D341Med (cell line): ENCODE measurements at regions not wholly inside any gene's neighbourhood (a gene's known extent, or its start where the extent isn't known, plus 50 kb on each side); places are given as distances from the start of the nearest gene placed in this dataset.
"Not testable (repeated sequence)": the region's sequence is repeated elsewhere in the genome, so short reads cannot be mapped to it uniquely, and the experiment has no call there.

Experiments used
- DNase-seq: peaks from one replicate; pipeline ENCODE4 v3.0.0; 2012; ENCODE audit warnings: low spot score

GRCh38 chr2:52456561-52457377, 1310.8 kb upstream of the CHAC2 start:
- no peak for DNase-seq

GRCh38 chr2:52454962-52455361, 1312.6 kb upstream of the CHAC2 start:
- no peak for DNase-seq

DNA sequence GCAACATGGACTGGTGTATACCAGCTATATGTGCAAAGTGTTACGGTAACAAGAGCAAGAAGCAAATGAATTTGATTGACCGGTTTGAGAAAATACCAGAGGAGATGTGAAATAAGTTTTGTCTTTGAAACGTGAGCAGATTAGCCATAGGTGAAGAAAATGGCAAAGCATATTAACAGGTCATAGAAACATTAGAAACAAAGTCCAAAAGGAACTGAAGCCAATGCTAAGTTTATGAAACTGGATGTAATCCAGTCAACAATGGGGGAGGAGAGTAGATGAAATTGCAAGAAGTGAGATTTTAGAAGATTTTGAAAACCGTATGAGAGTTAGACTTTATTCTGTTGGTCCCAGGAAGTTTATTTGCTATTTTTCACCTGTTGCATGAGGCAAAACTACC, 1315.4 kb upstream of the CHAC2 start:
- DNase-seq = no peak

- no peak for DNase-seq
Measured at GRCh38 chr2:52445686-52446085, 1321.9 kb upstream of the CHAC2 start.

DNA sequence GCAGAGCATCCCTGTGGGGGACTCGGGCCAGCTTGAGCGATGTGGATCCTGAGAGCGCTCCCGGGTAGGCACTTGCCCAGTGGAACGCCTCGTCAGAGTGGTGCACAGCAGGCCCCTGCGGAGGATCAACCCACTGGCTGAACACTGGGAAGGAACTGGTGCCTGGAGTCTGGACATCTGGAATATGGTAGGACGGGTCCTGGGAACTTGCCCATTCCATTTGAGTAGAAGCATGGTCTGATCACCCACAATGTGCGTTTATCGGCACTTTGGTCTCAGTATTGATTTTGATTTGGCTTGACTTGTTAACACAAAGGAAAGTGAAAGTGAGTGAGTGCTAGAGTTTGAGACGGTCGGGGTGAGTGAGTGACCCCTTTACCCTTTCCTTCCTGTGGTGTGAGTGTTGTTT, 1336.2 kb upstream of the CHAC2 start:
- DNase-seq = no peak

DNA sequence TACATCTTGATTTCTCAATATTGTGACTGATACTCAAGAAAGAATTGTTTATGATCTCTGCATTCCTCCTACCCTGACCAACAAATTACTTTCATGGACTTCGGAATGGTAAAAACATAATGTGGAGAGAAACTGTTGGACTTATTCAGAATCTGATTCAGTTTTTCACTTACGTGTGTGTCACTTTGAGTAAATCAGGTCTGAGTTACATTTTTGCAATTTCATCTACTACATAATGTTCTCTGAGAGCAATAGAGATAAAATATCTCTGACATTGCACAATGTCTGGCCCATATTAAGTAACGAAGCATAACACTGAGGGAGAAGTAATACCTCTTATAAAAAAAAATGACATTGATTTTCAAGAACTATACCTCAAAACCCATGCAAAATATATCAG, 1337.9 kb upstream of the CHAC2 start:
- no peak for DNase-seq

DNA sequence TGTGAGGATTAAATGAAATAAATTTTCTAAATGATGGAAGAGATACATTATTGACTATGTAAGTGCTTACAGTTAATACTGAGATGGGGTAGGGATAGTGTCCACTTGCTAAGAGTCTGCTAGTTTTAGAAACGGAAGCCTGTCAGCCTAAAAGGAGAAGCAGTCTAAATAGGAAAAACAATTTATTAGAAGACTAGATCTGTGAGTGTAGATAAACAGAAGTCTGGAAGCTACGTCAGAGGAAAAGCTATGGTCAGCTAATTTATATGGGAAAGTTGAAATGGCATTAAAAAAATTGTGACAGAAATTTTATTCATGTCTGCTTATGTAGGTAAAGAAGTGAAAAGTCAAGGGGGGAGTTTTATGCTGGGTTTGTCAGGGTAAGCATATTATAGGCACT, 1338.4 kb upstream of the CHAC2 start:
- no peak for DNase-seq

DNA sequence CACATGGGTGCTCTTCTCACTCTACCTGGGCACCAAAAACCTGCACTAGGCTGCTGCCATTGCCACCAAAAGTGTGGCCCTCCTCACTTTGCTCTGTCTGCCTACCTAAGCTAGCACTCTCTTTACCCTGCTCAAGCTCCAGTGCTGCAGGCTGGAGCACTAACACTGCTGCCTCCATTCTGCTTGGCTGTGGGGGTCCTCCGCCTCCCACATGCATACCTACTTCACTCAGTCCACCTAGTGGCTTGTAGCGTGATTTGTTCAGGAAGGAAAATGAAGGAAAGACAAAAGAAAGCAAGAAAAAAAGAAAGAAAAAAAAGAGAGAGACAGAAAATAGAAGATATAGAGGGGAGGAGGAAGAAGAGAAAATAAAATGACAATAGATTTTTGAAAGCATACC, 1339.4 kb upstream of the CHAC2 start:
- DNase-seq = no peak

DNA sequence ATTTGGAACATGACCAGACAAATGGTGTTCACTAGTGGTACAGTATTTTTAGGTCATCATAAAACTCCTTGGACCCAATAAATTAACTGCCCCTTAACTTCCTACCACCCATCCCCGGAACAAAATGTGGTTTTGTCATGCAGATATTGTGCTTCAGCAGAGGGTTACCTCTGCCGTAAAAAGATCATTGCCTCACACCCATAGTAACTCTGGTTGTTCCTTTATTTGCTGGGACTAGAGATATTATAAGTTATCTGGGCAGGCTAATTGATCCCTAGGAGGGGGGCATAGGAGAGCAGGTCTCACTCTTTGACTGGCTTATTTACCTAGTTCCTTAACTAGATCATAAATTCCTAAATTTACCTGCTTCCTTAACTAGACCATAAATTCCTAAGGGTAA, 1343.9 kb upstream of the CHAC2 start:
- DNase-seq = no peak

DNA sequence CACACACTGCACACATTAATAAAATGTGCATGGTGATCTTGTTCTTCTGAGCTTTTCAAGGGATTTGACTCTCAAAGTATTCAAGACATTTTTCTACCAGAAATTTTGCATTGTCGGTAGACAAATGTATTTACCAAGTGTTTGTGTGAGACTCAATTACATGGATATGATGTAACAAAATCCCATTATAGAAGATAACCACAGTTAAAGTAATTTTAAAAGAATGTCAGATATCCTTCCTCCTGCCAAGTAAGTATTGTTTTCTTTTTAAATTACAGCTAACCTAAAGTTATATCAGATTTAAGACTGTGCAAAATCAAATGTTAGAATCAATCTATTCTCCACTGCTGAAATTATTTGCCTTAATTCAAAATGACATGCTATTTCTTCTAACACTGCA, 1344.5 kb upstream of the CHAC2 start:
- no peak for DNase-seq

- DNase-seq = no peak
Measured at GRCh38 chr2:52416340-52416739, 1351.3 kb upstream of the CHAC2 start.

GRCh38 chr2:52414561-52415295, 1352.9 kb upstream of the CHAC2 start:
- no peak for DNase-seq

DNA sequence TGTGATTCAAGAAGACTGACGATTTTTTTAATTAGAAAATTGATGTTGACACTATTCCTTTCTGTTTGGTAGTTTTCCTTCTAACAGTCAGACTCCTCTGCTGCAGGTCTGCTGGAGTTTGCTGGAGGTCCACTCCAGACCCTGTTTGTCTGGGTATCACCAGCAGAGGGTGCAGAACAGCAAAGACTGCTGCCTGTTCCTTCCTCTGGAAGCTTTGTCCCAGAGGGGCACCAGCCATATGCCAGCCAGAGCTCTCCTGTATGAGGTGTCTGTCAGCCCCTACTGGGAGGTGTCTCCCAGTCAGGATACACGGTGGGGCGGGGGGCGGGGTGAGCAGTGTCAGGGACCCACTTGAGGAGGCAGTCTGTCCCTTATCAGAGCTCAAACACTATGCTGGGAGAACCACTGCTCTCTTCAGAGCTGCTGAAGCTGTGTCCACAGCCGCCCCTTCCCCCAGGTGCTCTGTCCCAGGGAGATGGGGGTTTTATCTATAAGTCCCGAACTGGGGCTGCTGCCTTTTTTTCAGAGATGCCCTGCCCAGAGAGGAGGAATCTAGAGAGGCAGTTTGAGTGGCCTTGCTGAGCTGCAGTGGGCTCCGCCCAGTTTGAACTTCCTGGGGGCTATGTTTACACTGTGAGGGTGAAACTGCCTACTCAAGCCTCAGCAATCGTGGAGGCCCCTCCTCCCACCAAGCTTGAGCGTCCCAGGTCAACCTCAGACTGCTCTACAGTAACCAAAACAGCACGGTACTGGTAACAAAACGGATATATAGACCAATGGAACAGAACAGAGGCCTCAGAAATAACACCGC, 1358.1 kb upstream of the CHAC2 start:
- DNase-seq = not testable (repeated sequence)

DNA sequence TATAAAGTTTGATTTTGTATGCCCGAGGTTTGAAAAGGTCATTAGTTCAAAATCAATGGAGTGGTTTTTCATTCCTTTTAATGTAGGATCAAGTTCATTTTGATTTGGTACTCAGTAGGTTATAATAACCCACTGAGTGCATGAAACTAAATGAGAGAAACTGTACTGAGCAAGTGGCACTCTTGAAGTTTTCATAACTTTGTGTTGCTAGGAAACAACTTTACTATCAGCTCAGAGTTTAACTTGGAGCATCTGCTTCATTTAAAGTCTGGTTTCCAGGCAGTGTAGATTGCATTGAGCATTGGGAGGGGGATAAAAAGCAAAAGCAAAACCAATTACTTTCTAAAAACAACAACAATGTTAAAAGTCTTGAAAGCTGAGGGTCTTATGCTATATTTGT, 1361.6 kb upstream of the CHAC2 start:
- DNase-seq = no peak

DNA sequence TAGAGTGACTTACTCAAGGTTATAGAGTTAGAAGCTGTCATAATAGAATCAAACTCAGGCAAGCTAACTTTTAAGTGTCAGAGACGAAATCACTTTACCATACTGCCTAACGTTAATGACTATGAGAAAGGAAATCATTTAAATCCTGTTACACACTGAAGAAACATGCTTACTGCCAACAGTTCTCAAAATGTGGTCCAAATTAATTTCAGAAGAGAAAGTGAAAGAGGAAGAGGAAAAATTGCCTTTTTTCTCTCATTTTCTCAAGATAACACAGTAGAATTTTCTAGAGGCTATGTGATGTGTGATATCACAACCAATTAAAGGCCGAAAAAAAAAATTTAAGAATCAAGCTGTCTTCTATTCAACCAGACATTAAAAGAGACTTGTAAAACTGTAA, 1362.7 kb upstream of the CHAC2 start:
- DNase-seq = no peak

DNA sequence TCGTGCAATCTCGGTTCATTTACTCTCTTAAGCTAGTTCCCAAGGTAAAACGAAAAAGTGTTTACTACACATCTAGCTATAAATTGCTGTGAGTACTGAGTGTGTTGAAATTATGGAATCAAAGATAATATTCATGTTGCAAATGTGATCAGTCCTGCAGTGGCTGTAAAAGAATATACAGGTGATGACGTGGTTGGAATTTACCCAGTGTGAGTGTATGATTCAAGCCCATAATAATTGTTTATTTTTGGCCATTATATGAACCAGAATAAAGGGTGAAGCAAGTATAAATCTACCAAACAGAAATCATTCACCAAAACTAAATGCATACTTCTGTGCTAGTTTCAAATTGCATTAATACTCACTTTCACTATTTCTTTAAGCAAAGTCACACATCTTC, 1363.6 kb upstream of the CHAC2 start:
- no peak for DNase-seq

- DNase-seq = no peak
Measured at GRCh38 chr2:52402128-52402527, 1365.5 kb upstream of the CHAC2 start.

DNA sequence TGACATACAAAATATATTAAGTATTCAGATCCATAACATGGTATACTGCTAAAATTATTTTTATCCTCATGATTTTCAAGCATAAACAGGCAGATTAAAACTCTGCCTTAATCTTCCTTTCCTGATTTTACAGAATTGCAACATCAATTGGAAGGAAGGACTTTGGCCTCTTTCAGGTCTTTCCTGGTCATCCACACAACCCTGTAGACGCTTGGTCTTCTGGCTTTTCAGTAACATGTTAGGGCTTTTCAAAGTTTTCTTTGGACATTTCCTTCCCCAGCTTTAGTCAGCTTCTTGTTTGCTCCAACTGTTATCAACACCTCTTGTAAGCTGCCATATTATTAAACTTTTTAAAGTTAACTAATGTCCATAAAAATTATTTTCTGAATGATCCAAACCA, 1364.9 kb upstream of the NRXN1 start:
- no peak for DNase-seq

DNA sequence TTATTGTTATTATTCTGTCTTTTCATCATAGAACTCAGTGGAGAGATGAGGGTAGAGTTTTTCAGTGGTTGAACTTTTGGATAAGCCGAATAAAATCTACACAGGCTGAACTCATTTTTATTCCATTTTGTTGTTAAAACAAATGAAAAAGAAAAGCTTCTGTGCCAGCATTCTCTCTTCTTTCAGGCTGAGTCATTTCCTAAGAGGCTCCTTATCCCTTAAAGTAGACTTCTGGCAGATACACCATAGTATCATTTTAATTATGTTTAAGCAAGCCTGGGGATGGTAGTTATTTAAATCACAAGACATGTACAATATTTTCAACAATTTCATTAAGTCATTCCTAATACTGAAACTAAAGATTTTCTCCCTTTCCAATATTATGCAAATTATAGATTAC, 1364.0 kb upstream of the NRXN1 start:
- no peak for DNase-seq

- DNase-seq = no peak
Measured at GRCh38 chr2:52391621-52392020, 1359.7 kb upstream of the NRXN1 start.

- no peak for DNase-seq
Measured at GRCh38 chr2:52390651-52391050, 1358.7 kb upstream of the NRXN1 start.

DNA sequence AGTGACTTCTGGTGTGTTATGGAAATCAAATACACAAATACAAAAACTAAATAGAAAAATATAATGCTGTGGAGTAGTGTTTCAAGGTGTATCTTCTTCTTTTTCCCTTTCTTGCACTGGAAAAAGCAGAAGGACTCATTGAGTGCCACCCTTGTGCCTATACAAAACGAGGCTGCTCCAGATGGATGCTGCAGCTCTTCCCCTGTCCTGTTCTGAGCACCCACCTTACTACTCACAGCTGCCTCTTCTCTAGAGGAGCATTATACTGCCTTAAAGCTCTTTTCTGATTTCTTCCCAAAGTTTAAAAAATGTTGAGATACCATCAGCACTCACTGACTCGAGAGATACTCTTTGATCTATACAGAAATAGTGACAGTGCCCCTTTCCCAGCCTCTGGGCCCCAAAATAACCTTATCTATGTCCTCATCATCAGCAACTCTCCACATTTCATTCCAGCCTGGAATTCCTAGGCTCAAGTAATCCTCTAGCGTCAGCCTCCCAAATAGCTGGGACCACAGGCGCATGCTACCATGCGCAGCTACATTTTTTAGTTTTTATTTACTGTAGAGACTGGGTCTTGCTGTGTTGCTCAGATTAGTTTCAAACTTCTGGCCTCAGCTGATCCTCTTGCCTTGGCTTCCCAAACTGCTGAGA, 1356.1 kb upstream of the NRXN1 start:
- DNase-seq = no peak
